Caki2 (cell line): ENCODE measurements at regions not wholly inside any gene's neighbourhood (a gene's known extent, or its start where the extent isn't known, plus 50 kb on each side); places are given as distances from the start of the nearest gene placed in this dataset.
A peak's percentile ranks its signal among the peaks of the same experiment; 100 is the strongest.
"Not testable (repeated sequence)": the region's sequence is repeated elsewhere in the genome, so short reads cannot be mapped to it uniquely, and the experiment has no call there.

Experiments
- DNase-seq: peaks from one replicate; pipeline ENCODE4 v3.0.0-alpha.2; 2015; ENCODE audit warnings: low read depth
- in situ Hi-C: cut with HindIII; loops from 2 replicates; pipeline ENCODE4 v1.10.0; 2016; ENCODE audit warnings: low sequenced_read_pairs, low pct_unique_long_range_greater_than_20kb, mixed read lengths

DNA sequence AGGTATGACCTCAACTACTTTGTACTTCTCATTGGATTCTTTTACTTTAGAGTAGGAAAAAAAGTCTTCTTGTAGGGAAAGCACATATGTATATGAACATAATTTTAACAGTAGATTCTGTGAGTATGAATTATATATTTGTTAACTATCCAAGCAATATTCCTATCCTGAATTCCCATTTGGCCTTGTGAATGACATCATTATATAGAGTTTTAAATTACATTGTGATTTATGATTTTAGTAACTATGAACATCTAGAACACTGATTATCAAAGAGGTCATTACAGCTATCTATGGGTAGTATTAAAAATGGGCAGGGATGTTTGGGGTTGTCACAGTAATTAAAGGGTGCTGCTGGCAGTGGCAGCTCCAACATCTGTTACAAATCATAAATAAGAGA lies 163.9 kb upstream of the TFAP2D start:
- DNase-seq: no peak
- in situ Hi-C loops: no loop called here

DNA sequence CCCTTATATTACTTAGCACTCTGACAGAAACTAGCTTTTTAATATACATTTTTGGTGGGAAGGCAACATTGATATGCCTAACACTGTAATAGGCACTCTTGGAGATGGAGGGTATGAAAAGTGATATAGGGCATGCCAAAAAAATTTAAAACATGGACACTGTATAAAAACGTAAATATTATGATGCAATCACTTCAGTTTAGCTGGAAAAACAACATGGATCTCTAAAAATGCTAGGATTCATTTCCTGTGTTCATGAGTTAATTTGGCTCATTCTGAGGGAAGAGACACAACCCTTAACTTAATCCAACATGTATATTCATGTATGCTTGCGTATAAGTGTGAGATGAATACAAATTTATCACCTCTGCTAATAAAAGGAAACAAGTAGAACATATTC lies 157.3 kb upstream of the TFAP2D start:
- DNase-seq: no peak
- in situ Hi-C loops: no loop called here

DNA sequence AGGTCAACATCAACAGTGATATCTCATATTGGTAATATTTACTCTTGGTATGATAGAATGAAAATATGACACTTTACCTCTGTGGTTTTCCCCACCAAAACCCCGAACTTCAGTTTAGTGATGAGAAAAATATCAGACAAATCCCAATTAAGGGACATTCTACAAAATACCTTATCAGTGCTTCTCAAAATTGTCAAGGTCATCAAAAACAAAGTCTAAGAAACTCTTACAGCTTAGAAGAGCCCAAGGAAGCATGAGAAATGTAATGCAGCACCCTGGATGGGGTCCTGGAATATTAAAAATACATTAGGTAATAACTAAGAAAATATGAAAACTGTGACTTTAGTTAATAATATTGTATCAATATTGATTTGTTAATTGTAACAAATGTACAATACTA lies 148.3 kb upstream of the TFAP2D start:
- in situ Hi-C loops: no loop called here
- no peak for DNase-seq

DNA sequence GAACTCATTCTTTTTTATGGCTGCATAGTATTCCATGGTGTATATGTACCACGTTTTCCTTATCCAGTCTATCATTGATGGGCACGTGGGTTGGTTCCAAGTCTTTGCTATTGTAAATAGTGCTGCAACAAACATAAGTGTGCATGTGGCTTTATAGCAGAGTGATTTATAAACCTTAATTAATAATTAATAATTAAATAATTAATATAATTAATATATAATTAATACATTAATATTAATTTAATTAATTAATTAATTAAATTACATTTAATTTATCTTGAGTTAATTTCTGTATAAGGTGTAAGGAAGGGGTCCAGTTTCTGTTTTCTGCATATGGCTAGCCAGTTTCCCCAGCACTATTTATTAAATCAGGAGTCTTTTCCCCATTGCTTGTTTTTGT lies 142.1 kb upstream of the TFAP2D start:
- DNase-seq, in situ Hi-C loops: not testable (repeated sequence)

DNA sequence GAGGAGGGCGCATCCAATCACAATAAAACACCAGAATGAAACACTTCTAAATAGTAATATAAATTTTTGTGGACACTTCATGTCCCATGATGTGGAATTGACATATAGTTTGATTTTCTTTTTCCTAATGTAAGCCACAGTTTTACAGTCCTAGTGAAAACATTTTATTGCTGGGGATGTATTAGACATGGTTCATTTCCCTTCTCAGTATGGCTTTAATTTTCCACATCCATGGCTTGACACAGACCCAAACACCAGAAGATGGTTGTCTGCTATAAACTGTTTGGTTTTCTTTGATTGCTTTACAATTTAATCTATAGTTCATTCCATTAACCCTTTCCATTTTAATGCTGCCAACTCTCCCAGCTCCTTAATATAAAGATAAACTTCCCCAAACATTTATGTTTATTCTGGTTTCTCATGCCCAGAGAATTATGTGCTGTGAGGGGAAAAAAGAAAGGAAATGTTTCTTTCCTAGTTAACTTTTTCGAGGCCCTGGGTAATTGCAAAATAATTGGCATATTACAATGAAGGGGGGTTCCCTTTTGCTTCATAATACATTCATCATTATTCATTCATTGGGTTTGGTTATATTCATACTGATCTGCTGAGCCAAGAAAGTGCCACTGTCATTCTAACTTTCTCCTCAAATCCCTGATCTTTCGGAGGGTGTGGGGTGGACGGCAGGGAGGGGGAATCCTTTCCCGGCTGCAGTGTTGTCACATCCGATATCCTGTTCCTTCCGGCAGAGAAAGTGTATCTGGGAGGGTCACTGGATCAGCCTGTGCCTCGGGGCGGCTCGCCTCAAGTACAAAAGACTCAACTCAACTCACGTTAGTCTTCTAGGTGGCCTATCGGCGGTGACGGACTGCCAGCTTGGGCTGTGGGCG lies 127.6 kb upstream of the TFAP2D start:
- DNase-seq: no peak
- in situ Hi-C loops: no loop called here

DNA sequence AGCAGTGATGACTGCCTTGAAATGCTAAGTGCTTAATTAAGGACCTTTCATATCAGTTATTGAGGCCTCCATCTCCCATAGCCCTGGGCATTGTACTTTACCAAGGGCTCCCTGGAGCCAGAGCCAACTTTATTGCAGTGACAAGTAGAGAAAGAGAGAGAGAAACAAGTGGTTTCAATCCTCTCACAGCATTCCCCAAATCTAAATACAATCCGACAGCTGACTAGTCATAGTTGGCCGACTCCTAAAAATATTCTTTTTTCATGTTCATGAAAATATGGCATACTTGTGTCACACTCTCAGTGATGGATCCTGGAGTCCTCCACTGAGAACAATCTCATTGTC lies 127.0 kb upstream of the TFAP2D start:
- DNase-seq: no peak
- in situ Hi-C loops: no loop called here

DNA sequence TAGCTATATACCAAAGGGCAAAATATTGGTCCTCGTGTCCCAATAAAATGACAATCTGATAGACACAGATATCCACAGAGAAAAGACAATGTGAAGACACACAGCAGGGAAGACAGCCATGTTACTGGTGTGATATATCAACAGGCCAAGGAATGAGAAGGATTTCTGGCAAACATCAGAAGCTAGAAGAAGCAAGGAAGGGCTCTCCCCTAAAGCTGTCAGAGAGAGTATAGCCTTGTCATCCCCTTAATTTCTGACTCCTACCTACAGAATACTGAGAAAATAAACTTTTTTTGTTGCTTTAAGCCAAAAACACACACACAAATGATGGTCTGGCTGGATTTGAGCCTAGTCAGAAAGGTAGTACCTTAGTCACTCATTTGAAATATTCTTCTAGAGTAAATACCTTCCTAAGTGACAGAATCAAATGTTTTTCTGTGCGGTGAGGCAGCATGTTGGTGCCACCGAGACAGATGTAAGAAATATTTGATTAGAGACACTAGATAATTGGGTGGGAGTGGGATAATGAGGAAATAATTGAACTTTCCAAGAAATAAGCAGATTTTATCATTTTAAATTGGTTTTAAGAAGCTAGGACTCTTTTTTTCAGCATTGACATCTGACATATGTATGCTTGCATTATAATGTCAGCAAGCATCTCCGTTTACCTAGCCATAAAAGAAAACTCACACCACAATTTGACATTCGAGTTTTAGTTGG lies 123.4 kb upstream of the TFAP2D start:
- DNase-seq: no peak
- in situ Hi-C loops: no loop called here

DNA sequence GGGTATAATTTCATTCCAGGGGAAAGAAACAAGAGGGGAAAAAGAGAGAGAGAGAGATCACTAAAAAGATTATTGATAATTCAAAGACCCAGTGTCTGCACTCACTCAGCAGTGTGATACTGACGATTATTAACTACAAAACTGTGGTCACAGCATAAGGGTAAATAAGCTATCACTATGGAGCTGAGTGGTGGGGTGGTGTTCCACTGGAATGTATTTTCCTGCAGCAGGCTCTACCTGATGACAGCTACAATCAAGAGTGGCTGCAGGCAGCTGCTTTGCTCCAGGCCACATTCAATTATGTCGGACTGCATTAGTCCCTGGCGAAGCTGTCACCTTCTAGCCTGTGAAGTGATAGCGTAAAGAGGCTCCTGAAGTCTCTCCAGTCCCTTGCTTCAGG lies 122.2 kb upstream of the TFAP2D start:
- in situ Hi-C loops: no loop called here
- DNase-seq: no peak

DNA sequence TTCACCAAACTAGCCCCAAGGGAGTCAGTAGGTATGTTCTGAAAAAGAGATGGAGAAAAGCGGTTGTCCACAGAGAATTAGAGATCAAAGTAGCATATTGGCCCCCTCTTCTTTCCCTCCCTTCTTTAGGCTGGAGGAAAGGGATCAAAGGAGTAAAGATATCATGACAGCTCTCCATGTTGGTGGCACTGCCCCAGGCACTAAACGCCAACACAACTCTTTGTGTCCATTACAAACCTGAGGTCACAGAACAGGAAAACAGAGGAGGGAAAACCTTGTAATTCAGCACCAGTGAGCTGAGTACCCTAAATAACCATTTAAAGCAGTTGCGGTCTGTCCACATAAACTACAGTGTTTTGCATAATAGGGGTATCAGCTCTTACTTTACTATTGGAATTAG lies 113.0 kb upstream of the TFAP2D start:
- in situ Hi-C loops: no loop called here
- DNase-seq: no peak

DNA sequence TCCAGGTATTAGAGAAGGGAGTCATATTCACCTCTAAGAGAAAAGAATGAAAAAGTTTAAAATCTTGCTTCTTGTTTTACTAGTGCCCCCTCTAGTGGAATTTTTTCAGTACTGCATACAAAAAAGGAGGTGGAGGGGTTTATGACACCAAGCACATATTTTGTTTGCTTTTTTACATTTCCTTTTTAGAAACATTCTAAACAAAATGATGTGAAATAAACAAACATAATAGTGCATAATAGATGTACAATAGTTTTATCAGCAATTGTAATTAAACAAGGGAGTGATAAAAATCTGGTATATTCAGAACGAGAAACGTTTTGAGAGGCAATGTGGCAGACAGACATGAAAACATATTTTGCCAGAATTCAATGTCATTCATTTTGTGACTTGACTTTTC lies 111.0 kb upstream of the TFAP2D start:
- peak; percentile 23 for DNase-seq
- in situ Hi-C loops: no loop called here

DNA sequence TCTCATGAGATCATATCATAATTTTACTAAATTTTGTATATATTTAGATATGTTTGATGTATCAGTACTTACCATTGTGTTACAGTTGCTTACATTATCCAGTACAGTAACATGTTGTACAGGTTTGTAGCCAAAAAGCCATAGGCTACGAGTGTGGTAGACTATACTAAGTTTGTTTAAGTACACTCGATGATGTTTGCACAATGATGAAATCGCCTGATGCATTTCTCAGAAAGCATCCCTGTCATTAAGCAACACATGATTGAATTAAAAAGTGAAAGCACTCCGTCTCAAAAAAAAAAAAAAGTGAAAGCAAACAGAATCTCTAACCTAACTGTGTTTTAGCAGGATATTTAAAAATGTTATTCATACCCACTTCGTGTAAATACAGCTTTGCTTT lies 104.9 kb upstream of the TFAP2D start:
- DNase-seq: no peak

DNA sequence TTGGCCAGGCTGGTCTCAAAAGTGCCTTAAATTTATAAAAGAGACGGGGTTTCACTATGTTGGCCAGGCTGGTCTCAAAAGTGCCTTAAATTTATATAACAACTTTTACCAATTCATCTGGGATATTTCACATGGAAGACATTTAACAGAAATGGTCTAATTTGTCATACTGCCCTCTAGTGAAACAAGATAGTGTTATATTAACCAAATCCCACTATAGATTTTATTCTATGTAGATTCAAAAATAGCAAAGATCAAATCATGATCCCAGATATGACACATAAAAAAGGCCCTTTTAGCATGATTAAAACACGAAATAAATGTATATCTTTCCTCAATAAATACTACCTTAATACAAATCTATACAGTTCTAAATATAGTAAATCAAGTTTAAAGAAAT lies 102.8 kb upstream of the TFAP2D start:
- in situ Hi-C loops: no loop called here
- DNase-seq: no peak

More for the DNA sequence above, 104.9 kb upstream of the TFAP2D start:
- in situ Hi-C loops: no loop called here

DNA sequence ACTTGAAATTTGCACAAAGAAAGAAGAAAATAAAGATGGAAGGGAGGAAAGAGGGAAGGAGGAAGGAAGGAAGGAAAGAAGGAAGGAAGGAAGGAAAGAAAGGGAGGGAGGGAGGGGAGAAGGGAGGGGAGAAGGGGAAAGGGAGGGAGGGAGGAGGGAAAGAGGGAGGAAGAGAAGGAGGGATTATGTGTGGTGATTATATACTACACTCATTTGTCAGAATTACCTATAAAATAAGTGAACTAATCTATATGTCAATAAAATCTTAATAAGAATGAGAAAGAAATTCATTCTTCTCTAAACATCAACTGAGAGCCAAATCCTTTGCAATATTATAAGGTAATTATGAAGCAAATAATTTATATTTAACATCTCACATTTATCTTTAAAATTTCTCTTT lies 77.9 kb upstream of the TFAP2D start:
- in situ Hi-C loops: no loop called here
- DNase-seq: no peak

DNA sequence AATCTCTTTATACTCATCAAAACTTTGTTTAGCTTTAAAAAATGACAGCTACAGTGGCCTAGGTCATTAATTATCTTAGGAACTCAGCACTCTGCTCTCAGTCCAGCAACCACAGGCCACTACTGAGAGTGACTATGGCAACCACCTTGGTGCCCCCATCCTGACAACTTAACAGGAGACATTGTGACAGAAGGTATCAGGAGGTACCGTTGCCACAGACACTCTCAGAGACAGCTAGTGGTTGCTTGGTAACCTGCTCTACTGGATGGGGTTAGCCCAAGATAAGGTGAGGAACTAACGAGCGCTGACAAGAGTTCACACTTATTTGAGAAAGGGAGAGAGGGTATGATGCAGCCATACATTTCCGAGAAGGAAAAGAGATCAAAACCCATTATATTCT lies 76.1 kb upstream of the TFAP2D start:
- no peak for DNase-seq
- in situ Hi-C loops: no loop called here

DNA sequence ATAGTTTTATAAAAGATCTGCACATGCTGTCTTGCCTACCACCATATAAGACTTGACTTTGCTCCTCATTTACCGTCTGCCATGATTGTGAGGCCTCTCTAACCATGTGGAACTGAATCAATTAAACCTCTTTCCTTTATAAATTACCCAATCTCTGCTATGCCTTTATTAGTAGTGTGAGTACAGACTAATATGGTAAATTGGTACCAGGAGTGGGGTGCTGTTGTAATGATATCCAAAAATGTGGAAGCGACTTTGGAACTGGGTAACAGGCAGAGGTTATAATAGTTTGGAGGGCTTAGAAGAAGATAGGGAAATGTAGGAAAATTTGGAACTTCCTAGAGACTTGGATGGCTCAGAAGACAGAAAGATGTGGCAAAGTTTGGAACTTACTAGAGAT lies 64.2 kb upstream of the TFAP2D start:
- in situ Hi-C loops: no loop called here
- DNase-seq: no peak

DNA sequence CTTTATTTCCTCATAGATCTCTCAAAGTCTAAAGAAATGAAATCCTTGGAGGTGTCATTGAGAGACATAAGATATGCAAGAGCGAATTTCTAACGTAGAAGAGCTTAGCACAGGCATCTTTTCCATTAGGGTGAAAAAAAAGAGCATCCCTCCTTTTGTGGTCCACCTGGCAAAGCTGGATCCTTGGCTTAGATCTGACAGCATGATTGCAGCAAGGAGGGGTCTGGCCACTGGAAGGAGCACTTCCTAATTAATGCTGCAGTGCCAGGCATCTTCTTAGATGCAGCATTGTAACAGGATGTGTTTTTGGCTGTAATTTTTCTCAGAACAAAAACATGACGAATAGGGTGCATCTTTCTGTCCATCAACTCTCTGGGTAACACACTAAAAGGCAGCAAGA lies 60.1 kb upstream of the TFAP2D start:
- no peak for DNase-seq
- in situ Hi-C loops: no loop called here

DNA sequence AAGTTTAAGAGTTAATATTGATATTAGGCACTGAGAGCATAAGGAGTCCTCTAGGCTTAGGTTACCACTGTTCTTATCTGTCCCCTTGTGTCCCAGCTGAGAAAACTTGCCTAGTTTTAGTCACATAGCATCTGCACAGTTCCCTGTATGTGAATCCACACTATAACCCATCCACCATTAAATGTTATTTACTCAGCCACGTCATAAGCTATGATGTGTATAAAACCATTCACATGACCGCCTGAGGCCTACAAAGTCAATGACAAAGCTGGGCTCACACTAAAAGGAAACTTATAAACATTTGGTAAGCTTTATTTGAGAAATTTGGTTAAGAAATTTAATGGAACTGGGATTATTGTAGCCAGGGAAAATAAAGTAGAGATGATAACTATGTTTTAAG lies 59.2 kb upstream of the TFAP2D start:
- in situ Hi-C loops: no loop called here
- no peak for DNase-seq

DNA sequence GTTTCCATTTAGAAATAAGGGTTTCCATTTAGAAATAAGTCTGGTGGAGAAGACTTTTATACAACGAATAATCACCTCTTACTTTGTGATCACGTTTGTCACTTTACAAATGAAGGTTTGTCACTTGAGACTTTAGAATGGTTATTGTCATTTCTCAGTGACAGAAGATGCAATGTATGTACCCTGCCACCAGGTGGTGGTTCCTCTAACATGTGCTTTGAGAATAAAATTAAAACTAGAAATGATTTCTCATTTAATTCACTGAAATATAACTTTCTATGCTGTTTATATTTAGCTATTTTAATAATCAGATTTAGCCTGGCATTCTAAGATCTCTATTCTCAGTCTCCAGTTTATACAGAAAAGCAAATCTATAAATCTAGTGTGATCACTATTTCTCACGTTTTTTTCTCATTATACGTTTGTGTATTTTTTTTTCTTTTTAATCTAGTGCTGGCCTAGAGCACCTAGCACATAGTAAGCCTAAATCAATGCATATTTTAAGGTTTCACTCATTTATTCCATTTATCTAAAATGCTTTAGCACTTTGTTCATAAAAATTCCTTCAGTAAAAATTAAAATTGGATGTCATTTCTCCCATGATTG lies 57.4 kb upstream of the TFAP2D start:
- DNase-seq: no peak
- in situ Hi-C loops: no loop called here

DNA sequence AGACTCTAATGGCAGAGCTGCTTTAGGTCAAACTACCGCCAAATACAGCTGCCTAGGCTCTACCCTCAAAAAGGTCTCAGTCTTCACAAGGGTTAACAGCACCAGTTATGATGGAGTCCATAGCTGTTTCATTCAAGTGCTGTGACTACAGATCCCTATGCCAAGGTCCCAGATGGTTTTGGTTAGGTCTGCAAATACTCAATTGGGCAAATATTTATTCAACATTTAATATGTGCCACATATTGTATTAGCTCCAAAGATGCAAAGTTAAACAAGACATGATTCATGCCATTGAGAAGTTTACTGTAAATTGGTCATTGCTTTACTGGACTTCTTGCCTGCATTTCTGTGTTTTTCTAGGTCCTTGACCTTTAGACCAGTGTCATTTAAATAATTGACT lies 55.8 kb upstream of the TFAP2D start:
- in situ Hi-C loops: no loop called here
- no peak for DNase-seq

DNA sequence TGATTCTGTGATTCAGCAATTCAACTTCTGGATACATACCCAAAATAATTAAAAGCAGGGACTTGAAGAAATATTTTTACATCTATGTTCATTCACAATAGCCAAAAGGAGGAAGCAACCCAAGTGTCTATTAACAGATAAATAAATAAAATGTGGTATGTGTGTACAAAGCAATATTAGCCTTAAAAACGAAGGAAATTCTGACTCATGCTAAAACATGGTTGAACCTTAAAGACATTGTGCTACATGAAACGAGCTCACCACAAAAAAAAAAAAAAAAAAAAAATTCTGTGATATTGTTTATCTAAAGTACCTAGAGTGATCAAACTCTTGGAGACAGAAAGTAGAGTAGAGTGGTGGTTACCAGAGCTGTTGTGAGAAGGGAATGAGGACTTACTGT lies 54.8 kb upstream of the TFAP2D start:
- in situ Hi-C loops: no loop called here
- DNase-seq: no peak
